ENCODE measurements at regions not wholly inside any gene's neighbourhood (a gene's known extent, or its start where the extent isn't known, plus 50 kb on each side); places are given as distances from the start of the nearest gene placed in this dataset.

- peaks cover 6% of the 10 kb centered on the region for H3K9me3 Mint-ChIP-seq (ENCODE audit: unreplicated experiment)
- no peaks in the 10 kb centered on the region for H3K36me3 Mint-ChIP-seq (ENCODE audit: unreplicated experiment)
- TF ChIP-seq CTCF (IDR thresholded peaks at IDR 0.05) = no peak
- H3K4me1 Mint-ChIP-seq (ENCODE audit: unreplicated experiment) = no peaks in the 10 kb centered on the region
- H3K27me3 Mint-ChIP-seq (ENCODE audit: unreplicated experiment) = no peaks in the 10 kb centered on the region
- DNase-seq (ENCODE audit: extremely low spot score, unreplicated experiment) = peak; percentile 15
- H3K27ac Mint-ChIP-seq (ENCODE audit: unreplicated experiment) = no peak overlapping the region
- H3K4me3 Mint-ChIP-seq (ENCODE audit: unreplicated experiment) = no peak overlapping the region
Measured at GRCh38 chr16:47854737-47855136, 301.1 kb downstream of the ABCC12 start.

- H3K27me3 Mint-ChIP-seq (ENCODE audit: unreplicated experiment) = no peaks in the 10 kb centered on the region
- no peaks in the 10 kb centered on the region for H3K4me1 Mint-ChIP-seq (ENCODE audit: unreplicated experiment)
- H3K4me3 Mint-ChIP-seq (ENCODE audit: unreplicated experiment) = no peak overlapping the region
- DNase-seq (ENCODE audit: extremely low spot score, unreplicated experiment) = no peak
- no peaks in the 10 kb centered on the region for H3K36me3 Mint-ChIP-seq (ENCODE audit: unreplicated experiment)
- TF ChIP-seq CTCF (IDR thresholded peaks at IDR 0.05) = no peak
- peaks cover 6% of the 10 kb centered on the region for H3K9me3 Mint-ChIP-seq (ENCODE audit: unreplicated experiment)
- no peak overlapping the region for H3K27ac Mint-ChIP-seq (ENCODE audit: unreplicated experiment)
Measured at GRCh38 chr16:47852991-47853390, 302.8 kb downstream of the ABCC12 start.

GRCh38 chr16:47851146-47851545 lies 304.6 kb downstream of the ABCC12 start:
- Mint-ChIP-seq H3K4me1 (ENCODE audit: unreplicated experiment) (no peaks in the 10 kb centered on the region), H3K27ac (ENCODE audit: unreplicated experiment) (no peak overlapping the region), H3K27me3 (ENCODE audit: unreplicated experiment) (no peaks in the 10 kb centered on the region), H3K36me3 (ENCODE audit: unreplicated experiment) (no peaks in the 10 kb centered on the region), H3K4me3 (ENCODE audit: unreplicated experiment) (no peak overlapping the region), H3K9me3 (ENCODE audit: unreplicated experiment) (peaks cover 6% of the 10 kb centered on the region)
- DNase-seq (ENCODE audit: extremely low spot score, unreplicated experiment) = peak; percentile 48
- no peak for TF ChIP-seq CTCF (IDR thresholded peaks at IDR 0.05)

DNA sequence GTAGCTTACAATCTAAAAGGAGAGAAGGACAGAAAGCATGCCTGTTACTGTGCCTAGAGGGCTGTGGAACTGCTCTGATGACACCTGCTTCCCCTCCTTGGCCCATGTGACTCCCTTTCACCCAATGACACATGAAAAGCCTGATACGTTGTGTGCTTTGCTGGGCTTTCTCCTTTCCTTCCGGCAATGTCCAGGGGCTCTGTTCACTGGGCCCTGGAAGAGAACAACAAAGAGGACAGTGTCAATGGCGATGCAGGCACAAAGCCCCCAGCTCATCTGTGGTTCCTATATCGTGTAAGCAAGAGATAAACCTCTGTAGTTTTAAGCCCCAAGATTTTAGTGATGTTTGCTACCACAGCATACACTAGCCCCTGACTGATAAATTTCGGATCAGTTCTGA lies 306.1 kb downstream of the ABCC12 start:
- H3K4me3 Mint-ChIP-seq (ENCODE audit: unreplicated experiment) = no peak overlapping the region
- no peak for TF ChIP-seq CTCF (IDR thresholded peaks at IDR 0.05)
- no peaks in the 10 kb centered on the region for H3K27me3 Mint-ChIP-seq (ENCODE audit: unreplicated experiment)
- DNase-seq (ENCODE audit: extremely low spot score, unreplicated experiment) = peak; percentile 53
- H3K27ac Mint-ChIP-seq (ENCODE audit: unreplicated experiment) = no peak overlapping the region
- H3K36me3 Mint-ChIP-seq (ENCODE audit: unreplicated experiment) = no peaks in the 10 kb centered on the region
- no peaks in the 10 kb centered on the region for H3K4me1 Mint-ChIP-seq (ENCODE audit: unreplicated experiment)
- peaks cover 1% of the 10 kb centered on the region for H3K9me3 Mint-ChIP-seq (ENCODE audit: unreplicated experiment)

DNA sequence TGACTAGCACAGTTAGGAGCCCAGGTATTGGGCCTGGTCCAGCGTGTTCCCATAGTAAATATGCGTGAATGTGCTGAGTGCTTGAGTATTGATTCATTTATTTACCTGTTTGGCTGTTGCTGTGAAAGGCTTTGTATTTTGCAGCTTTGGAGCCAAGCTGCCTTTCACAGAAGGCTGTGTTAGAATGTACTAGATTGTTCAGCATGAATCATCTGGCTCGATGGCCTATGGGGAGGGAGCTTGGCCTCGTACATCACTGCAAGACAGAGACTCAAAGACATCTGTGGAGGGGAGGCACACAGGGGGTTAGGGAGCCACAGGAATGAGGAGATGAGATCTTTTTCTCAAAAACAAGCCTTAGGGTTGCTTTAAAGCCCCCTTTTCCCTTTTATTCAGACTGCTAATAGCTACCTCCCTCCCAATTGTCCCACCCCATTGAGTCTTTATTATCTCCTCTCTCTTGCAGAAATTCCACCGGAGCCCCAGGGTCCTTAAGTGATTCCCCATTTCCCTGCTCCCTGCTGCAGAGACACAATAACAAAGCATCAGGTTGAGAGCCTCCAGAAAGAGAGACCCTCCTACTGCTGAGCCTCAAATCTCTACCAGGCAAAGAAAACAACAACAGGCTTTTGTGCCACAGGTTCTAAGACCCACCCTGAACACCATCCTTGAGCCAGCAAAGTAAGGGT lies 307.2 kb downstream of the ABCC12 start:
- H3K9me3 Mint-ChIP-seq (ENCODE audit: unreplicated experiment) = no peaks in the 10 kb centered on the region
- peak; percentile 19 for DNase-seq (ENCODE audit: extremely low spot score, unreplicated experiment)
- H3K4me1 Mint-ChIP-seq (ENCODE audit: unreplicated experiment) = no peaks in the 10 kb centered on the region
- no peak overlapping the region for H3K4me3 Mint-ChIP-seq (ENCODE audit: unreplicated experiment)
- H3K36me3 Mint-ChIP-seq (ENCODE audit: unreplicated experiment) = no peaks in the 10 kb centered on the region
- no peaks in the 10 kb centered on the region for H3K27me3 Mint-ChIP-seq (ENCODE audit: unreplicated experiment)
- H3K27ac Mint-ChIP-seq (ENCODE audit: unreplicated experiment) = no peak overlapping the region
- TF ChIP-seq CTCF (IDR thresholded peaks at IDR 0.05) = no peak
